DMS153 (cell line): ENCODE measurements at regions not wholly inside any gene's neighbourhood (a gene's known extent, or its start where the extent isn't known, plus 50 kb on each side); places are given as distances from the start of the nearest gene placed in this dataset.
A peak's percentile ranks its signal among the peaks of the same experiment; 100 is the strongest.
"Not testable (repeated sequence)": the region's sequence is repeated elsewhere in the genome, so short reads cannot be mapped to it uniquely, and the experiment has no call there.

Source experiments
- DNase-seq: peaks from one replicate; lab custom pipeline; 2025; lab: John Stamatoyannopoulos, UW

DNA sequence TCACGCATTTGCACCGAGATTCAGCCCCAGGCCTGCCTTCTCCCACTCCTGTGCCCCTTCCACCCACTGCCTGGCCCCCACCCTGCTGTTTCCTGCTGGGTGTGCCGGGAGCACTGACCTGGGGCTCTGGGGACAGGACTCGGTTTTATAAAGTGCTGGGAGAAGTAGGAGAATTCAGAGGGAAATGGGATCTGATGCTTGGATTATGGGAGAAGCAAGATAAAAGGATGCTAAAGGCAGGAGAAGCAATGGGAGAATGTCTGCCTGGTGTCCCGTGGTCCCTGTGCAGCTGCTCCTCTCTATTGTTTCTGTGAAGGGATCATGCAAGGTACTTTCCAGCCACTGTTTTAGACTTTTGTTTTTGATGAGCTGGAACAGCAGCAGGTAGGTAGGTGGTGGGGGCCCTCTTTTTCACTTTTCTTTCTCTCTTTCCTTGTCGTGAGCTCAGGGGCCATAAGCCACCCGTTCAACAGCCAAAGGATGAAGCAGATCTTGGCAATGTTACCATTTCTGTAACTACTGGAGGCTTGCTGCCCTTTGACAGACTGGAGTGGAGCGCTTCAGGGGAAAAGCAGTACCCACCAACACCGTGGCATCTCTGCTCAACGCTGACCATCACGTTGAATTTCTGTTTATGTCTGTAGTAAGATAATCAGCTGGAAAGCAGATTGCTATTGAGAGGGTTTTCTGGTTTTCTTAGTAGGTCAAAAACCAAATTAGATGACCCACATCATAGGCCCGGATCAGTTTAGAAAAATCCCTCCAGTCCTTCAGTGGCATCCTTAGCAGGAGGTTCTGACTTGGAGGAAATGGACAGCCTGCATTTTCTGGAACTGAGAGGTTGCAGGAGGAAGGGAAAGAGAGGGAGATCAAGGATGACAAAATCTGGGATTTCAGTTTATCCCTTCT, 63.8 kb upstream of the ENPP6 start:
- DNase-seq, result no peak

DNA sequence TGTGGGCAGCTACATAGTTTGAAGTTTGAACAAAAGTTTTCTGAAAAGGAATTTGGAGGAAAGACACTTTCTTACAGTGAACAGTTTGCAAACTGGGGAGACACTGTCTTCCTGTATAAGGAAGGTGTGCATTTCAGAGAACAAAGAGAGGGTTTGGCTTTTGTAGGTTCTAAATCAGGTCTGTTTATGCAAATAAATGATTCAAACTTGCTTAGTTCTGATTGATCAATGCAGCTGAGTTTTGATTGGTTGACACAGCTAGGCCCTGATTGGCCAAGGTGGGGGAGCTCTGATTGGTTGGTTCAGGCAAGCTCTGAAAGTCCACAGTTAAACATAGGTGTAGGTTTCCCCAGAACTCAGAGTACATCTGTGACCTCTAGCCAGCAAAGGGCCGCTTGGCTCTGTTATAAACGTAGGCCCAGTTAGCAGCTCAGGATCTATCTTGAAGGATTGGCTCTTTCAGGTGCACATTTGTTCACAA, 63.0 kb upstream of the ENPP6 start:
- DNase-seq, result no peak

DNA sequence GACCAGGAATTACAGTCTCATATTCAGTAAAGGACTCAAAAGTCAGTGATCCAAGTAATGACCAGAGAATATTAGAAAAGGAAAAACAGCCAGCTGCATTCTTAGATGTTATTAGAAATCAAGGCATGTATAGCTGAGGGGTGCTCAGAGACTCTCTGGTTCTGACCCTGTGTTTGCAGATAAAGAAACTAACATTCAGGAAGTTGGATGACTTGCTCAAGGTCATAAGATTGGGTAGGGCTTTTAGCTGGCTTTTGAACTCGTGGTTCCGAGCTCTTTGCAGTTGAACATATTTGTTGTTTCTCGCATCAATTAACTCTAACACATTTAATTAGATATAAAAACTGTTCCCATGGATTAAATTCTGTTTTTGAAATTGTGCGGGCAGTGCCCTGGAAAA, 62.5 kb upstream of the ENPP6 start:
- no peak for DNase-seq

- no peak for DNase-seq
Observed at GRCh38 chr4:184279496-184280061, 61.9 kb upstream of the ENPP6 start.

- DNase-seq, result not testable (repeated sequence)
Observed at GRCh38 chr4:184277769-184278168, 60.1 kb upstream of the ENPP6 start.

DNA sequence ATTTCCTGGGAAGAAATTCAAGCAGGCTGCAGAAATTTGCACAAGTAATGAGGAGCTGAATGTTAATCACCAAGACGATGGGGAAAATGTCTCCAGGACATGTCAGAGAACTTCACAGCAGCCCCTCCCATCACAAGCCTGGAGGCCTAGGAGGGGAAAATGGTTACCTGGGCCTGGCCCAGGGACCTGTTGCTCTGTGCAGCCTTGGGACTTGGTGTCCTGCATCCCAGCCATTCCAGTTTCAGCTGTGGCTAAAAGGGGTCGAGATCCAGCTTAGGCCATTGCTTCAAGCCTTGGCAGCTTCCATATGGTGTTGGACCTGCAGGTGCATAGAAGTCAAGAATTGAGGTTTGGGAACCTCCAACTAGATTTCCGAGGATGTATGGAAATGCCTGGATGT, 59.3 kb upstream of the ENPP6 start:
- not testable (repeated sequence) for DNase-seq

DNA sequence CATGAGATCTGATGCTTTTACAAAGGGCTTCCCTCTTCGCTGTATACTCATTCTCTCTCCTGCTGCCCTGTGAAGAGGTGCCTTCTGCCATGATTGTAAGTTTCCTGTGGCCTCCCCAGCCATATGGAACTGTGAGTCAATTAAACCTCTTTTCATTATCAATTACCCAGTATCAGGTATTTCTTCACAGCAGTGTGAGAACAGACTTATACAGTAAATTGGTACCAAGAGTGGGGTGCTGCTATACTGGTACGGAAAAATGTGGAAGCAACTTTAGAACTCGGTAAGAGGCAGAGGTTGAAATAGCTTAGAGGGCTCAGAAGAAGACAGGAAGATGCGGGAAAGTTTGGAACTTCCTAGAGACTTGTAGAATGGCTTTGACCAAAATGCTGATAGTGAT, 58.7 kb upstream of the ENPP6 start:
- DNase-seq, result not testable (repeated sequence)

DNA sequence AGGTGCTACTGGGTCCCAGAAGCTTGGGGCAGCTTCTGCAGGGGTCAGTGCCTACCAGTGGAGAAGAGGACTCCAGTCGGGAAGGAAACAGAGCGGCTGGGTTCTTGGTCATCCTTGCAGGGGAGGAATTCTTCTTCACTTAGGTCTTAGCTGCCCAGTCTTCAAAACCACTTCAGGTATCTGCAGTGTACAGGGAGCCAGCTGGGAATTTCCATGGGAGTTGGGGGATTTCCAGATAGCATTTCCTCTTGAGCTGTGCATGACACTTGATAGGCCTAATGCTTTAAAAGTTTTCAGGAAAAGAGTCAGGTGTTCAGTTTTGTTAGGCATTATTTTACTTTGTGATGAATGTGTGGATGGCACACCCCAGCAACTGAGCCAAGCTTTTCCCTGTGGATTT, 58.1 kb upstream of the ENPP6 start:
- no peak for DNase-seq

DNA sequence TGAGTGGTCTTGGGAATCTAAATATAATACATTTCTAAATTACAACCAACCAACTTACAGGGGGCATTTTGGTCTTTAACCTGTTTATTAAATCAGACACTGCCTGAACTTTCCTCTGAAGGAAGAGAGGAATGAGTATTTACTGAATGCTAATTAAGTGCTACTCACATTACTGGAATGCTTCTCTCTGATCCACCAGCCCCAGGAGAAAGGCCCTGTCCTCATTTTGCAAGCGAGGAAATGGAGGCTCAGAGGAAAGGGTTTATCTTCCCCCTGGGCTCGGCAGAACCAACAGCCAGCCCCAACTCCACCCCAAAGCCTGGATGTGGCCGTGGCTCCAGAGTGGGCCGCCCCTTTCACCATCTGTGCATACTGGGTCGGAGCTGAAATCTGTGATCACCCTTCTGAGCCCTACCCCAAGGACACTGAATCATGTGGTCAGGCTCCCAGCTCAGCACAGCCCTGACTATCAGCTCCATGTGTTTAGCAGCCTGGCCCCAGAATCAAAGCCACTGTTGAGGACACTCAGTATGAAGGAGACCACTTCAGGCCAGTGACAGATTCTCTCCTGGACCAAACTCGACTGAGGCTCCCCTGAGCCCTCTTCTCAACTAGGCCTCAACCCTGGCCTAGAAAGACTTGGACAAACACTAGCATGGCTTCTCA, 56.7 kb upstream of the ENPP6 start:
- no peak for DNase-seq

DNA sequence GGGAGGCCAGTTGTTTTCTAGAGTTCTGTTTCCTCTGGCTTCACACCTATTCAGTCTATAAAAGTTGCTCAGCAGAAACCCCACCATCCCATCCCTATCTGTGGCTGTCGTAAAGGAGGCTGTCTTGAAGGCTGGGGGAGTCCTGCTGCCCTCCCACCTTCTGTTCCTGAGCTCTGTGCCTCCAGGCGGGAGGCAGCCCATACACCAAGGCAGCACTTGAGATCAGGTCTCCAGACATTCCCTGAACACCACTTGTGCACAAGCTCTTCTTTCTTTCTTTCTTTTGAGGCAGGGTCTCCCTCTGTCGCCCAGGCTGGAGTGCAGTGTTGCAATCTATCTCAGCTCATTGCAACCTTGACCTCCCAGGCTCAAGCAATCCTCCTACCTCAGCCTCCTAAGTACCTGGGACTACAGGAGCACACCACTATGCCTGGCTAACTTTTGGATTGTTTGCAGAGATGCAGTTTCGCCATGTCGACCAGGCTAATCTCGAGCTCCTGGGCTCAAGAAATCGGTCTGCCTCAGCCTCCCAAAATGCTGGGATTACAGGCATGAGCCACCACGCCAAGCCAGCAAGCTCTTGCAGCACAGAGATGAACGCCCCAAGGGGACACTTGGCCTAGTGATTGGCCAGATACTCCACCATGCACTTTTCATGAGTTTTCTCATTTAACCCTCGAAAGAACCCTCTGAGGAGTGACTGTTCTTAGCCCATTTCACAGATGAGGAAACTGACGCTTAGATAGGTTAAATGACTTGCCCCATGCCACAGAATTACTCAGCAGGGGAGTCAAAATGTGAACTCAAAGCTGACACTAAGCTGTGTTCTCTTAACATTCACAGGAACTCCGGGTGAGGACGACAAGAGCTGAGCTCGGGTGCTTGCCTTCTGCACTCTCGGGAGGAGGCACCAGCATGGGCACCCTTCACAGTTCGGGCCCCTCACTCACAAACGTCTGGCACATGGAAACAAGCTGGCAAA, 55.8 kb upstream of the ENPP6 start:
- no peak for DNase-seq

- no peak for DNase-seq
Observed at GRCh38 chr4:184270808-184271413, 53.2 kb upstream of the ENPP6 start.

DNA sequence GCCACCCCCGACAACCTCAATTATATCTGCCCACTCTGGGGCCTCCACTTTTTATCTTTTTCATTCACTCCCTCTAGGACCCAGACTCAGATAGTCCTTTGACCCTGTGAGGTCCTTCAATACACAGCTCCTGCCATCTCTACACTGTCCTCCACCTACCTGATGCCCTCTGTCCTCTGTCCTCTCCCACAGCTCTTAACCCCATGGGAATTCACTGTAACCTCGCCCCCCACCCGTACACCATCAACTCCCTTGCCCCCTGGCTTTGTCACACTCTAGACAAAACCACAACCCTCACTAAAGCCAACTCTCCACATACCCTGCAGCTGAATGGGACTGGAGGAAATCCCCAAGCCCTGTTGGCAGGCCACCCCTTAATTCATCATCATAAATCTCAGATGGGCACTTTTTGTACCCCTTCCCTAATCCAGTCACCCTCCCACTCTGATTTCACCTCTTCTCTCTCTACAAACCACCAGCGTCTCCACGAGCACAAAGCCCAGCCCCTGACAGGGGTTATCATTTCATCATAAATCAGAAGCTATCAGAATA, 52.3 kb upstream of the ENPP6 start:
- DNase-seq, result no peak

DNA sequence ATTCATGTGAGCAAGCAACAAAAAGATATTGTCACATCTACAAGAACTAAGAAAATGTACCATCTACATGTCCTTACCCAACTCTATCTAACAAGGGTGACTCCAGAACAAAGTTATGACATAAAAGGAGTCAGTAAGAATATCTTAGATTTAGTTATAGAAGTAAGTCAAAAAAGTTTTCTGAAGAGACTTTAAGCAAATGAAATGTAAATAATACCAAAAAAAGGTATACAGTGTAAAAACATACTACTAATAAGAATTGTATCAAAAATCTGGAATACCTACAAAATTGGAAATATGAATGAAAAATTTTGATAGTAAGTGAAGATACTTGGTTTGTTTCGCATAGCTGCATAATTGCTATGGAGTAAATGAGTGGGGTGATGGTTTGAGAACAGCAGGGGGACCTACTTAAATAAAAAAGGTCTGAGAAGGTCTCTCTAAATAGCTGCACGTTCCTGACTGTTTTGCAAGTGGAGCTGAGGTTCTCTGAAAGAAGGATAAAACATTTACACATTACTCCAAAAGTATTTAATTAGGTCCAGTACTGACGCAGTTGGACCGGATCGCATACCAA, 51.0 kb upstream of the ENPP6 start:
- DNase-seq, result no peak

- peak; percentile 48 for DNase-seq
Observed at GRCh38 chr4:184267673-184268583, 50.3 kb upstream of the ENPP6 start.
